HEK293 (cell line): ENCODE measurements at regions not wholly inside any gene's neighbourhood (a gene's known extent, or its start where the extent isn't known, plus 50 kb on each side); places are given as distances from the start of the nearest gene placed in this dataset.

Experiments
- CTCF ChIA-PET: fragments of 350-600 bp; formaldehyde crosslinking; extraction: SDS; loops from one replicate; lab custom pipeline; 2021; ENCODE audit warnings: antibody characterized with exemption; lab: Yijun Ruan, JAX
- POLR2A ChIA-PET: fragments of 300-600 bp; formaldehyde crosslinking; extraction: SDS; loops from one replicate; lab custom pipeline; 2020; ENCODE audit warnings: antibody characterized with exemption, inconsistent platforms; lab: Yijun Ruan, JAX
- H3K27ac ChIP-seq: fragments of 200-500 bp; sonication (Bioruptor generic); 2 replicates; pipeline ENCODE4 v1.5.1; 2014; ENCODE audit warnings: low read depth, low read length, control low read depth, inconsistent platforms; ENCODE audit errors: extremely low read depth
- H3K36me3 ChIP-seq, 2 experiments: fragments of 200-500 bp in 1 of 2; sonication (Bioruptor generic) in 1 of 2; 1 replicate in 1 of 2; 2 replicates in 1 of 2; pipeline ENCODE4 v1.5.1; 2014 to 2017; ENCODE audit warnings: inconsistent platforms in 2 of 2, low read length in 2 of 2; ENCODE audit not compliant: control insufficient read depth in 2 of 2, insufficient read depth in 1 of 2
- H3K4me1 ChIP-seq: fragments of 200-500 bp; sonication (Bioruptor generic); 2 replicates; pipeline ENCODE4 v1.5.1; 2014; ENCODE audit warnings: mild to moderate bottlenecking, low read length, inconsistent platforms; ENCODE audit not compliant: control insufficient read depth, insufficient read depth
- H3K4me3 ChIP-seq: 2 replicates; pipeline ENCODE4 v1.5.1; 2011; ENCODE audit warnings: low read depth, mild to moderate bottlenecking, control low read depth, low read length, moderate library complexity
- H3K9me3 ChIP-seq: fragments of 200-500 bp; sonication (Bioruptor generic); 2 replicates; pipeline ENCODE4 v1.5.1; 2014; ENCODE audit warnings: low read depth, low read length, inconsistent platforms; ENCODE audit not compliant: control insufficient read depth, insufficient read depth
- BCL11A ChIP-seq: fragments of 450-650 bp; formaldehyde crosslinking; IDR thresholded peaks from 2 replicates; pipeline ENCODE4 v1.5.1; 2016; ENCODE audit warnings: low read depth, missing biosample characterization, missing genetic modification characterization
- MYNN ChIP-seq: fragments of 450-650 bp; formaldehyde crosslinking; IDR thresholded peaks from 2 replicates; pipeline ENCODE4 v1.5.1; 2016; ENCODE audit warnings: missing biosample characterization, missing genetic modification characterization, borderline replicate concordance
- PRDM1 ChIP-seq: fragments of 450-650 bp; formaldehyde crosslinking; IDR thresholded peaks from 2 replicates; pipeline ENCODE4; 2016; ENCODE audit warnings: missing biosample characterization, missing genetic modification characterization
- RBAK ChIP-seq: fragments of 450-650 bp; formaldehyde crosslinking; IDR thresholded peaks from 2 replicates; pipeline ENCODE4 v1.5.1; 2016; ENCODE audit warnings: missing biosample characterization, missing genetic modification characterization
- YY1 ChIP-seq: fragments of 450-650 bp; formaldehyde crosslinking; IDR thresholded peaks from 2 replicates; pipeline ENCODE4 v1.5.1; 2018; ENCODE audit warnings: missing biosample characterization, missing genetic modification characterization
- ZBTB48 ChIP-seq: fragments of 450-650 bp; formaldehyde crosslinking; IDR thresholded peaks from 2 replicates; pipeline ENCODE4 v1.5.1; 2016; ENCODE audit warnings: missing biosample characterization, missing genetic modification characterization
- ZNF10 ChIP-seq: fragments of 450-650 bp; formaldehyde crosslinking; IDR thresholded peaks from 2 replicates; pipeline ENCODE4 v1.5.1; 2017; ENCODE audit warnings: missing biosample characterization, missing genetic modification characterization
- ZNF184 ChIP-seq: fragments of 450-650 bp; IDR thresholded peaks from 2 replicates; pipeline ENCODE4 v1.5.1; 2018; ENCODE audit warnings: missing biosample characterization, mild to moderate bottlenecking, missing genetic modification characterization
- ZNF433 ChIP-seq: fragments of 450-650 bp; formaldehyde crosslinking; IDR thresholded peaks from 2 replicates; pipeline ENCODE4 v1.5.1; 2016; ENCODE audit warnings: missing biosample characterization, missing genetic modification characterization, low read depth
- ZNF548 ChIP-seq: fragments of 450-650 bp; formaldehyde crosslinking; IDR thresholded peaks from 2 replicates; pipeline ENCODE4 v1.5.1; 2016; ENCODE audit warnings: missing biosample characterization, missing genetic modification characterization
- ZNF600 ChIP-seq: fragments of 450-650 bp; formaldehyde crosslinking; IDR thresholded peaks from 2 replicates; pipeline ENCODE4 v1.5.1; 2016; ENCODE audit warnings: missing biosample characterization, missing genetic modification characterization
- ZNF621 ChIP-seq: fragments of 450-650 bp; formaldehyde crosslinking; IDR thresholded peaks from 2 replicates; pipeline ENCODE4 v1.5.1; 2017; ENCODE audit warnings: missing biosample characterization, missing genetic modification characterization
- ZNF624 ChIP-seq: fragments of 450-650 bp; formaldehyde crosslinking; IDR thresholded peaks from 2 replicates; pipeline ENCODE4 v1.5.1; 2017; ENCODE audit warnings: missing biosample characterization, missing genetic modification characterization
- ZNF777 ChIP-seq: fragments of 450-650 bp; formaldehyde crosslinking; IDR thresholded peaks from 2 replicates; pipeline ENCODE4 v1.5.1; 2017; ENCODE audit warnings: missing biosample characterization, missing genetic modification characterization, borderline replicate concordance
- ZNF791 ChIP-seq: fragments of 450-650 bp; formaldehyde crosslinking; IDR thresholded peaks from 2 replicates; pipeline ENCODE4 v1.5.1; 2016; ENCODE audit warnings: missing biosample characterization, missing genetic modification characterization
- ZNF830 ChIP-seq: fragments of 450-650 bp; IDR thresholded peaks from 2 replicates; pipeline ENCODE4 v1.5.0; 2018; ENCODE audit warnings: missing biosample characterization, missing genetic modification characterization, low read depth, mild to moderate bottlenecking, moderate library complexity
- ZNF843 ChIP-seq: fragments of 450-650 bp; formaldehyde crosslinking; IDR thresholded peaks from 2 replicates; pipeline ENCODE4 v1.5.1; 2016; ENCODE audit warnings: missing biosample characterization, missing genetic modification characterization
- ZSCAN30 ChIP-seq: fragments of 450-650 bp; IDR thresholded peaks from 2 replicates; pipeline ENCODE4 v1.5.1; 2018; ENCODE audit warnings: missing biosample characterization, mild to moderate bottlenecking, missing genetic modification characterization, moderate library complexity
- TF ChIP-seq, protein P1 (sequence below): fragments of 450-650 bp; formaldehyde crosslinking; IDR thresholded peaks from 2 replicates; pipeline ENCODE4 v1.5.1; 2016; ENCODE audit warnings: missing biosample characterization, missing genetic modification characterization
- TF ChIP-seq, protein P2 (sequence below): fragments of 450-650 bp; formaldehyde crosslinking; IDR thresholded peaks from 2 replicates; pipeline ENCODE4 v1.5.1; 2016; ENCODE audit warnings: missing biosample characterization, missing genetic modification characterization
- TF ChIP-seq, protein P3 (sequence below): fragments of 450-650 bp; formaldehyde crosslinking; IDR thresholded peaks from 2 replicates; pipeline ENCODE4 v1.5.1; 2016; ENCODE audit warnings: missing biosample characterization, missing genetic modification characterization
- TF ChIP-seq, protein P4 (sequence below): fragments of 450-650 bp; formaldehyde crosslinking; IDR thresholded peaks from 2 replicates; pipeline ENCODE4 v1.5.1; 2016; ENCODE audit warnings: missing biosample characterization, missing genetic modification characterization
- TF ChIP-seq, protein P5 (sequence below): sonication (generic); formaldehyde crosslinking; IDR thresholded peaks from 2 replicates; pipeline ENCODE4 v1.8.1; 2022; ENCODE audit warnings: mild to moderate bottlenecking, moderate library complexity, missing genetic modification reagents

DNA sequence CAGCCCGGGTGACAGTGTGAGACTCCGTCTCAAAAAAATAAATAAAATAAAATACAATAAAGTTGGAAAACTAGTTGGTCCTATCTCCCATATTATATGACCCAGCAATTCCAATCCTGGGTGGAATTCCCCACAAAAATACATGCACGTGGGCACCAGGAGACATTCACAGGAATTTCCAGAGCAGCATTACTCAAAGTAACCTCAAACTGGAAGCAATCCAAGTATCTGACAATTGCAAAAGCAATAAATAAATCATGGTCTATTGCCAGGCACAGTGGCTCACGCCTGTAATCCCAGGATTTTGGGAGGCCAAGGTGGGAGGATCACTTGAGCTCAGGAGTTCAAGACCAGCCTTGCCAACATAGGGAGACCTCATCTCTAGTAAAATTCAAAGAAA is 101.2 kb upstream of the MAP4K4 start:
- TF ChIP-seq ZSCAN30: no peak
- TF ChIP-seq ZNF791 (tag by site-specific recombination): no peak
- no peak for TF ChIP-seq ZNF624 (tag by site-specific recombination)
- TF ChIP-seq, protein P1, sequence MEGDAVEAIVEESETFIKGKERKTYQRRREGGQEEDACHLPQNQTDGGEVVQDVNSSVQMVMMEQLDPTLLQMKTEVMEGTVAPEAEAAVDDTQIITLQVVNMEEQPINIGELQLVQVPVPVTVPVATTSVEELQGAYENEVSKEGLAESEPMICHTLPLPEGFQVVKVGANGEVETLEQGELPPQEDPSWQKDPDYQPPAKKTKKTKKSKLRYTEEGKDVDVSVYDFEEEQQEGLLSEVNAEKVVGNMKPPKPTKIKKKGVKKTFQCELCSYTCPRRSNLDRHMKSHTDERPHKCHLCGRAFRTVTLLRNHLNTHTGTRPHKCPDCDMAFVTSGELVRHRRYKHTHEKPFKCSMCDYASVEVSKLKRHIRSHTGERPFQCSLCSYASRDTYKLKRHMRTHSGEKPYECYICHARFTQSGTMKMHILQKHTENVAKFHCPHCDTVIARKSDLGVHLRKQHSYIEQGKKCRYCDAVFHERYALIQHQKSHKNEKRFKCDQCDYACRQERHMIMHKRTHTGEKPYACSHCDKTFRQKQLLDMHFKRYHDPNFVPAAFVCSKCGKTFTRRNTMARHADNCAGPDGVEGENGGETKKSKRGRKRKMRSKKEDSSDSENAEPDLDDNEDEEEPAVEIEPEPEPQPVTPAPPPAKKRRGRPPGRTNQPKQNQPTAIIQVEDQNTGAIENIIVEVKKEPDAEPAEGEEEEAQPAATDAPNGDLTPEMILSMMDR (tag by site-specific recombination): no peak
- no peak for TF ChIP-seq YY1 (tag by site-specific recombination)
- no peak for TF ChIP-seq MYNN (tag by site-specific recombination)
- TF ChIP-seq RBAK: no peak
- TF ChIP-seq ZNF600 (tag by site-specific recombination): no peak
- TF ChIP-seq, protein P2, sequence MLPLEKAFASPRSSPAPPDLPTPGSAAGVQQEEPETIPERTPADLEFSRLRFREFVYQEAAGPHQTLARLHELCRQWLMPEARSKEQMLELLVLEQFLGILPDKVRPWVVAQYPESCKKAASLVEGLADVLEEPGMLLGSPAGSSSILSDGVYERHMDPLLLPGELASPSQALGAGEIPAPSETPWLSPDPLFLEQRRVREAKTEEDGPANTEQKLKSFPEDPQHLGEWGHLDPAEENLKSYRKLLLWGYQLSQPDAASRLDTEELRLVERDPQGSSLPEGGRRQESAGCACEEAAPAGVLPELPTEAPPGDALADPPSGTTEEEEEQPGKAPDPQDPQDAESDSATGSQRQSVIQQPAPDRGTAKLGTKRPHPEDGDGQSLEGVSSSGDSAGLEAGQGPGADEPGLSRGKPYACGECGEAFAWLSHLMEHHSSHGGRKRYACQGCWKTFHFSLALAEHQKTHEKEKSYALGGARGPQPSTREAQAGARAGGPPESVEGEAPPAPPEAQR (tag by site-specific recombination): no peak
- no peak for TF ChIP-seq ZNF433
- H3K4me3 ChIP-seq: no peak overlapping the region
- no peak overlapping the region for H3K27ac ChIP-seq
- ChIA-PET CTCF (no interaction called here), POLR2A (no interaction called here)
- no peaks in the 10 kb centered on the region for H3K36me3 ChIP-seq
- H3K9me3 ChIP-seq: no peaks in the 10 kb centered on the region
- H3K4me1 ChIP-seq: no peaks in the 10 kb centered on the region

DNA sequence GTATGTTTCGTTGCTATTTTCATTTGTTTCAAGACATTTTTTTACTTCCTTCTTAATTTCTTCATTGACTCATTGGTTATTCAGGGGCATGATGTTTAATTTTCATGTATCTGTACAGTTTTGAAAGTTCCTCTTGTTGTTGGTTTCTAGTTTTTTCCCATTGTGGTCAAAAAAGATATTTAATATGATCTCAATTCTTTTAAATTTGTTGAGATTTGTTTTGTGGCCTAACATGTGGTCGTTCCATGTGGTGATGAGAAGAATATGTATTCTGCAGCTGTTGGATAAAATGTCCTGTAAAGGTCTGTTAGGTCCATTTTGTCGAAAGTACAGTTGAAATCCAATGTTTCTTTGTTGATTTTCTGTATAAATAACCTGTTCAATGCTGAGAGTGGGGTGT is 110.3 kb upstream of the MAP4K4 start:
- no peaks in the 10 kb centered on the region for H3K4me1 ChIP-seq
- no peak for TF ChIP-seq PRDM1 (tag by site-specific recombination)
- no peak for TF ChIP-seq ZNF830
- no peak for TF ChIP-seq ZNF548 (tag by site-specific recombination)
- no peak for TF ChIP-seq ZBTB48 (tag by site-specific recombination)
- TF ChIP-seq, protein P3, sequence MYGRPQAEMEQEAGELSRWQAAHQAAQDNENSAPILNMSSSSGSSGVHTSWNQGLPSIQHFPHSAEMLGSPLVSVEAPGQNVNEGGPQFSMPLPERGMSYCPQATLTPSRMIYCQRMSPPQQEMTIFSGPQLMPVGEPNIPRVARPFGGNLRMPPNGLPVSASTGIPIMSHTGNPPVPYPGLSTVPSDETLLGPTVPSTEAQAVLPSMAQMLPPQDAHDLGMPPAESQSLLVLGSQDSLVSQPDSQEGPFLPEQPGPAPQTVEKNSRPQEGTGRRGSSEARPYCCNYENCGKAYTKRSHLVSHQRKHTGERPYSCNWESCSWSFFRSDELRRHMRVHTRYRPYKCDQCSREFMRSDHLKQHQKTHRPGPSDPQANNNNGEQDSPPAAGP (tag by site-specific recombination): no peak
- TF ChIP-seq, protein P4, sequence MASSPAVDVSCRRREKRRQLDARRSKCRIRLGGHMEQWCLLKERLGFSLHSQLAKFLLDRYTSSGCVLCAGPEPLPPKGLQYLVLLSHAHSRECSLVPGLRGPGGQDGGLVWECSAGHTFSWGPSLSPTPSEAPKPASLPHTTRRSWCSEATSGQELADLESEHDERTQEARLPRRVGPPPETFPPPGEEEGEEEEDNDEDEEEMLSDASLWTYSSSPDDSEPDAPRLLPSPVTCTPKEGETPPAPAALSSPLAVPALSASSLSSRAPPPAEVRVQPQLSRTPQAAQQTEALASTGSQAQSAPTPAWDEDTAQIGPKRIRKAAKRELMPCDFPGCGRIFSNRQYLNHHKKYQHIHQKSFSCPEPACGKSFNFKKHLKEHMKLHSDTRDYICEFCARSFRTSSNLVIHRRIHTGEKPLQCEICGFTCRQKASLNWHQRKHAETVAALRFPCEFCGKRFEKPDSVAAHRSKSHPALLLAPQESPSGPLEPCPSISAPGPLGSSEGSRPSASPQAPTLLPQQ (tag by site-specific recombination): no peak
- TF ChIP-seq ZNF184 (tag by site-specific recombination): no peak
- no peak for TF ChIP-seq ZNF843 (tag by site-specific recombination)
- TF ChIP-seq, protein P5, sequence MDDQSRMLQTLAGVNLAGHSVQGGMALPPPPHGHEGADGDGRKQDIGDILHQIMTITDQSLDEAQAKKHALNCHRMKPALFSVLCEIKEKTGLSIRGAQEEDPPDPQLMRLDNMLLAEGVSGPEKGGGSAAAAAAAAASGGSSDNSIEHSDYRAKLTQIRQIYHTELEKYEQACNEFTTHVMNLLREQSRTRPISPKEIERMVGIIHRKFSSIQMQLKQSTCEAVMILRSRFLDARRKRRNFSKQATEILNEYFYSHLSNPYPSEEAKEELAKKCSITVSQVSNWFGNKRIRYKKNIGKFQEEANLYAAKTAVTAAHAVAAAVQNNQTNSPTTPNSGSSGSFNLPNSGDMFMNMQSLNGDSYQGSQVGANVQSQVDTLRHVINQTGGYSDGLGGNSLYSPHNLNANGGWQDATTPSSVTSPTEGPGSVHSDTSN (CRISPR knock-in tag): no peak
- no peak for TF ChIP-seq ZNF621 (tag by site-specific recombination)
- TF ChIP-seq MYNN (tag by site-specific recombination): no peak
- no peak for TF ChIP-seq ZNF777
- no peak for TF ChIP-seq RBAK
- TF ChIP-seq BCL11A (tag by site-specific recombination): no peak
- no peak for TF ChIP-seq ZNF10 (tag by site-specific recombination)
- H3K9me3 ChIP-seq: no peaks in the 10 kb centered on the region
- no peak overlapping the region for H3K4me3 ChIP-seq
- POLR2A ChIA-PET: no interaction called here
- CTCF ChIA-PET: no interaction called here
- no peaks in the 10 kb centered on the region for H3K36me3 ChIP-seq
- H3K27ac ChIP-seq: no peak overlapping the region
